Endometrium (tissue), 2 donors: ENCODE measurements at regions not wholly inside any gene's neighbourhood (a gene's known extent, or its start where the extent isn't known, plus 50 kb on each side); places are given as distances from the start of the nearest gene placed in this dataset.
"Not testable (repeated sequence)": the region's sequence is repeated elsewhere in the genome, so short reads cannot be mapped to it uniquely, and the experiment has no call there.

Experiments
- FAIRE-seq: peaks from 2 replicates; lab custom pipeline; 2012; peaks lifted over from hg19 to GRCh38; lab: Jason Lieb, UNC
- donor health status: control.
- donor health status: control.

GRCh38 chr11:130526846-130527245, 78.4 kb downstream of the ADAMTS15 start:
- FAIRE-seq = no peak

DNA sequence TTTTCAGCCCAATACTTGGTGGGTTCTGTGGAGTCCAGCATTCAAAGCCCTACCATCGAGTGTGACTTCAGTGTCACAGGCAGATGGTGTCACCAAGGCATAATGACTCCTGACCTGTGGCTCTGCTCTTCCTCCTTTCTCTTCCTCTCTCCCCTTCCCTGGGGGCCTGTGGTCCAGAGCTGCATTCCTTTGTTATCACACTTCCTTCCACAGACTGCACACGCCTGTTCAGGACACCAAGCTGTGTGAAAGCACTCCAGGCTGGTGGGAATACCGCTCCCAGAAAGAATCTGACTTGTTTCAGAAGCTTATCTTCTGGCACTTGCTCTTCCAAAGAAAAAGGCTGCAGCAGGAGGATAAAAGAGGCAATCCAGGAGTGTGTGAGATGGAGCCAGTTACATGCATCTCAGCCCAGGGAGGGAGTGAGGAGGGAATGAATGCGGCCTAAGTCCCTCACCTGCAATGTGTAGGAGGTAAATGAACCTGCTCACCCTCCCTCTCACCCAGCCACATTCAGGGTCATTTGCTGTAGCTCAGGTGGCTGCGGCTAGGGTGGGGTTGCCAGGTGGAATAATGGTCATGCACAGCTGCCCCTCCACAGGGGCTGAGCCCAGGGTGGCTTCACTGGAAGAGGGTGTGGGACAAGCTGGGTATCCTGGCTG, 79.3 kb downstream of the ADAMTS15 start:
- FAIRE-seq = no peak

DNA sequence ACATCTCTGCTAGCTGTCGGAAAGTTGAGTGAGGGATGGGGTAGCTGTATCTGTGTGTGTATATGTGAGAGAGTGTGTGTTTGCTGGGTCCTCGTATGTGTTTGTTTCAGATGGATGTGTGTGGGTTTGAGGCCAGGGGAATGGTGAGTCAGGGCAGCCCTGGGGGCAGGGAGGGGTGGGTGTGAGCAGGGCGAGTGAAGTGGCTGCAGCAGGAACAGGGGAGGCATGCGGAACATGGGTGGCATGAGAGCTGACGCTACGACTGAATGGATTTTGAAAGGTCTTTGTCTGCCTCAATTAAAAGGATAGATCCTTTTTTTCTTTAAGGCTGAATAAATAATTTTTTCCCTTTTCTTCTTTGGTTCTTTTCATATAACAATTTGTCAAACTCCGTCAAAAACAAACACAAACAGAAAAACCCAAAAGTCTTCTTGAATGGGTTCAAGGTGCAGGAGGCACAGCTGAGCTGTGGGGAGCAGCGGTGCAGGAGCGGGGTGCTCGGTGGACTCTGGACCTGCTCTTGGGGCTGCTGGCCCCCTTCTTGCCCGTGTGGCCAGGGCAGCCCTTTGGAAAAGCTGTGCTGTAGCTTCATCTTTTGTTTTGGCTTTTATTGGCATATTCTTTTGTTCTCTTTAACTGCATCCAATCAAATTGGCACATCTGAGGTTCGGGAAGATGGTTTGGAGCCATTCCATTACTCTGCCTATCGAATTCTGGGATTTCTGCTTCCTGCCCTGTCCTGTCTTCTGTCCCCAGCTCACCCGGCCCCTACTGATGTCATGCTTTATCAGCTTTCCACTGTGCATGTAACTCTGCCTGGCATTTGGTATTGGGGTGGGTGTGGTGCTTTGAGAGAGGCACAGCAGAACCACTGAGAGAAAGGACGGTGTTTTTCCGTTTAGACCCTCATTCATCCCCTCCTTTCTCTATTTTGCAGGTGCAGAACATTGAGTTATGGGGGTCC, 80.1 kb downstream of the ADAMTS15 start:
- FAIRE-seq = no peak

DNA sequence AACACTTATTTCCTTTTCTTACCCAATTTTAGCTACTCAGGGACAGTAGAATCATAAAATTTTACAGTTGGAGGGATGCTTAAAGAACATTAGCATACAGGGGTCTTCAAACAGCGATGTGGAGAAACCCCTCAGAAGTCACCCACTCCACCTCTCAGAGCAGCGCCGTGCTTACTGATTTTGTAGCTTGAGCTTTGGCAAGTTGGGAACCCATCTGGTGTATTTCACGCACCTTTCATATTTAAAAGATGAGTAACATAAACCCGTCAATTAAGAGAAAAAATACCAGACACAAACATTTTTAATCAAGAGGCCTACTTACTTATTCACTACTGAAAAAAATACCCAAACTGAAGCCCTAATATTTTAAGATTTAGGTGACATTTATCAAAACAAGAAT, 80.9 kb downstream of the ADAMTS15 start:
- FAIRE-seq = no peak

DNA sequence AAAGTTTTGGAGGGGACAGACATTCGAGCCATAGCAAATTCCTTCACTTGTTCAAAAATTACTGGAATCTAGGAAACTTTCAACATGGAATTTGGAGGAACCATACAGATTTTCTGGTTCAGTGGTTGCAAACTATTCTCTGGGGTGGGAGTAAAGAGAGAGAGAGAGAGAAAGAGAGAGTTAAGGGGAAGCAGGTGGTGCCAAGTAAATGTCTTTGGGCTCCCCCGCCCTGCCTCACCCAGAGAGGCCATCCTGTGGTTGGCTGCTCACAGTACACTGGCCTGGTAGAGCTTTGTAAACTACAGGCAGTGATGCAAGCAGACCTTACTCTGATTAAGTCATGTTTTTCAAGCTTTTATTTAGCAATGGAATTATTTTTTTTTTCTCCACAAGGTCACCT, 82.6 kb downstream of the ADAMTS15 start:
- FAIRE-seq = no peak

- FAIRE-seq = no peak
These were observed 84.8 kb downstream of the ADAMTS15 start for GRCh38 chr11:130533113-130533798.

DNA sequence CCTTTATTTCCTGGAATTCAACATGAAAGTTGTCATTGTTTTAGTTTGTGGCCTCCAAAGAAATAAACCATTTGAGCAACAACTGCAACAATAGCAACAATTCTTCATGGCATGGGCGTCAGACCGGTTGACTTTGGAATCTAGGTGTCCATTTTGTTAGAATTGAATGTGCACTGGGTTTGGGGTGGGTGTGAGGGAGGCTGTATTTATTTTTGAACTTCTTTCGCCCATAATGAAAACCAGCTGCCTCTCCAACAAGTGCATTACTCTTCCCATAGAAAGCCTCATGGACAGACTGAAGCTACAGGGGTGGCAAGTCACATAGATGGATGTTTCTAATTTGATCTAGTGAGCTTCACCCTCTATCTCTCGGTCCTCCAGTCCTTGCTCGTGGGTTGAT, 85.4 kb downstream of the ADAMTS15 start:
- FAIRE-seq = no peak

- no peak for FAIRE-seq
These were observed 86.1 kb downstream of the ADAMTS15 start for GRCh38 chr11:130534551-130534950.

GRCh38 chr11:130535520-130535919, 87.1 kb downstream of the ADAMTS15 start:
- FAIRE-seq = no peak

GRCh38 chr11:130536106-130537040, 87.9 kb downstream of the ADAMTS15 start:
- FAIRE-seq = no peak

DNA sequence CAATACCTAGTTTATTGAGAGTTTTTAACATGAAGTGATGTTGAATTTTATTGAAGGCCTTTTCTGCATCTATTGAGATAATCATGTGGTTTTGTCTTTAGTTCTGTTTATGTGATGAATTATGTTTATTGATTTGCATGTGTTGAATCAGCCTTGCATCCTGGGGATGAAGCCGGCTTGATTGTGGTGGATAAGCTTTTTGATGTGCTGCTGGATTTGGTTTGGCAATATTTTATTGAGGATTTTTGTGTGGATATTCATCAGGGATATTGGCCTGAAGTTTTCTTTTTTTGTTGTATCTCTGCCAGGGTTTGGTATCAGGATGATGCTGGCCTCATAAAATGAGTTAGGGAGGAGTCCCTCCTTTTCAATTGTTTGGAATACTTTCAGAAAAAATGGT, 91.2 kb downstream of the ADAMTS15 start:
- not testable (repeated sequence) for FAIRE-seq

DNA sequence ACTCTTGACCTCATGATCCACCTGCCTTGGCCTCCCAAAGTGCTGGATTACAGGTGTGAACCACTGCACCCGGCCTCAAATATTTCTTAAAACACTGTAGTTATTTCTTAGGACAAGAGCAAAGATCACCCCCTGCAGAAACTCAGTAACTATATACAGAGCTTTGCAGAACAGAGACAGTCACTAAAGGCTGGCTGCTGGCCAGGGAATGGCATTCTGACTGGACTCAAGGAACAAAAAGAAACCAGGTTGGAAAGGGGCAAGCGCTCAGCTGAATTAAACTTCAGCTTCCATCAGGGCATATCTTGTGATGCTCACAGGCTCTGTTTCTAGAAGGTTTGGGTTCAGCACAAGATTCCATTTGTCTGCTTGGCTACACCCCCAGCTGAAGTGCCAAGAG, 95.8 kb downstream of the ADAMTS15 start:
- FAIRE-seq = no peak

GRCh38 chr11:130545449-130546072, 97.1 kb downstream of the ADAMTS15 start:
- no peak for FAIRE-seq

DNA sequence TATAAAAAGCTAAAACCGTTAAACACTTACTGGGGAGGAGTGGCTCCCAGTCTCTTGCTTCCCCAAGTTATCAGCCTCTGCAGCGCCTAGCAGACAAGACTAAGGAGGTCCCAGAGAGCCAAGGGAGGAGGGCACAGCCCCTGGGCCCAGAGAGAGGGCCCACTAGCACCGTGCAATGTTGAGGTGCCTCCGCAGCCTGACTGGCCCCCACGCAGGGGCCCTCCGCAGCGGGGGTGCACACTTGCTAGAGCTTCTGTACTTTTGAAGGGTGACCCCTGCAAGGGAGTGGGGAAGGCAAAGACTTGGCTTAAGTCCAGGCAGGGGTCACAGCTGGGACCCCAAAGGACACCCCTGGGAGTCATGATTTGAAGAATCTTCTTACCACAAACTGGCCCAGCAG, 98.0 kb downstream of the ADAMTS15 start:
- no peak for FAIRE-seq

GRCh38 chr11:130546901-130547694, 98.7 kb downstream of the ADAMTS15 start:
- no peak for FAIRE-seq

- no peak for FAIRE-seq
These were observed 99.5 kb downstream of the ADAMTS15 start for GRCh38 chr11:130547761-130548490.

DNA sequence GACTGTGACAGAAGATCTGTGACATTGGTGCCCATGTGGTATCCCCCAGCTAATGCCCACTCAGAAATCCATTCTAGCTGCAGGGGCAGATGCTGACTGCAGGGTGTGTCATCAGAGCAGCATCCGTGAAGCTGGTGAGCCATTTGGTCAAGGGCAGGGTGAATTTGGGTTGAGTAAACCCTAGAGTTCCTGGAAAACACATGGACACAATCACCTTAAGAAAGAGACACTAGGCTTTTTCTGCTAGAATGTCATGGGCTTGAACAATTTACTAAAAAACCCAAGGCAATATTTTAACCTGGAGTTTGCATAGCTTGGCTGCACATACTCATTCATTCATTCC, 100.0 kb downstream of the ADAMTS15 start:
- FAIRE-seq = no peak

DNA sequence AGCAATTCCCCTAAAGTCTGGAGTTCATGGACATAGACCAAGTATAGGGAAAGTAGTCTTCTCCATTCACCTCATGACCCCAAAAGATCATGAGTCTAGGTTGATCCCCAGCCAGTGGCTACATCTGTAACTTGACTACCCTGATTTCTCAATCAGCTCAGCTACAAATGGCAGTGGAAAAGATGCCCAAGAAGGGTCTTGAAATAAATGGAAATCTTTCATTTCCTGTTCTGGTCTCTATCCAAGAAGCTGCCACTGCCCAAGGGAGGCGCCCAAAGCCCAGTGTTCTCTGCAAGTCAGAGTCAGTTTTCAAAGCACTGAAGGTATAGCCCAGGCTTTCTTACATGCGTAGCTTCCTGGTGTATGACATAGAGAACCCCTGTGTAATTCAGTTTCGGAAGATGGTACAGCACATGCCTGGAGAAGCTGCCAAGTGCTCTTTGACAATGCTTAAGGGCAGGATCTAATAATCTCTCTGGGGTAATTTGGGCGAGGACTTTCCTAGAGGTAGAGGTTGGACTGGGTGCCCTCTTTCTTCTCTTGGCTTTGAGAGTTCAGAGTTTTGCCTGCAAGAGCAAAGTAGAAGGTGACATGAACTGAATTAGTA, 101.1 kb downstream of the ADAMTS15 start:
- FAIRE-seq = no peak

DNA sequence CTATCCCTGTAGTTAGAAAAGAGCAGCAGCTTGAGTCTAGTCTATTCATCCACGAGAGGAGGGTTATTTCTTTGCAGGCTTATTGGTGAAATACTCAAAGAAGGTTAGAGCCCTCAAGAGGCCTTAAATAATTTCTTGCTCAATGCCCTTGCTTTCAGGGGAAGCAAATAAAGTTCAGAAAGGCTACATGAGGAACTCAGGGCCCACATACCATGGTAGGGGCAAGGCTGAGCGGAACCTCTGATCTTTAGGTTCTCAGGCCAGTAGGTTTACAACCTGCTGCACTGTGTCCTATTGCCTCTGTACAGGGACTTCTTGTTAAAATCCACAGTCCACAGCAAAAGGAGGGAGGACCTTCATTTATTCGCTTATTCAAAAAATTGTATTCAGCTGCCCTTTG, 101.7 kb downstream of the ADAMTS15 start:
- FAIRE-seq = no peak
